GM12878 (cell line): ENCODE measurements at regions not wholly inside any gene's neighbourhood (a gene's known extent, or its start where the extent isn't known, plus 50 kb on each side); places are given as distances from the start of the nearest gene placed in this dataset.

Experiments
- ATAC-seq: fragments of 200-7000 bp; cut with Tn5 transposase; 3 replicates; pipeline ENCODE4 v1.9.1; 2020; ENCODE audit warnings: mild to moderate bottlenecking, moderate library complexity
- BruUV-seq: library from RNA; stranded (reverse); fragments of 400-500 nt; replicated peaks from 2 replicates; lab custom pipeline; 2021; lab: Mats Ljungman, UMichigan
- CTCF ChIA-PET: fragments of 300-600 bp; sonication (Branson Sonifier 250); formaldehyde crosslinking; extraction: SDS; loops from one replicate; lab custom pipeline; 2021; ENCODE audit warnings: inconsistent platforms; lab: Yijun Ruan, JAX
- POLR2A ChIA-PET: fragments of 350-600 bp; formaldehyde crosslinking; extraction: SDS; loops from one replicate; lab custom pipeline; 2021; ENCODE audit warnings: inconsistent platforms; lab: Charles Lee
- RAD21 ChIA-PET: fragments of 300-600 bp; sonication (Branson Sonifier 250); formaldehyde crosslinking; loops from one replicate; lab custom pipeline; 2023; ENCODE audit warnings: antibody characterized with exemption; ENCODE audit not compliant: unreplicated experiment; lab: Charles Lee
- SMC1A ChIA-PET: fragments of 300-600 bp; sonication (Branson Sonifier 250); formaldehyde crosslinking; loops from one replicate; lab custom pipeline; 2023; ENCODE audit not compliant: unreplicated experiment, uncharacterized antibody; lab: Charles Lee
- DNase-seq: peaks from one replicate; pipeline ENCODE4 v3.0.0-alpha.2; 2011; ENCODE audit warnings: low read depth, low spot score
- FAIRE-seq: peaks from 3 replicates; lab custom pipeline; 2011; peaks lifted over from hg19 to GRCh38; lab: Jason Lieb, UNC
- H2AFZ ChIP-seq: 2 replicates; pipeline ENCODE4 v1.6.0; 2011; ENCODE audit warnings: low read depth, low read length, control low read depth; ENCODE audit not compliant: control insufficient read depth
- H3K27ac ChIP-seq: 2 replicates; pipeline ENCODE4 v1.5.1; 2011; ENCODE audit warnings: control low read depth; ENCODE audit not compliant: control insufficient read depth, insufficient read depth
- H3K27me3 ChIP-seq, 2 experiments: replicated peaks in 1 of 2; 2 replicates each; pipeline versions ENCODE4 v1.6.0 to v1.6.1; 2011; ENCODE audit warnings: low read length in 1 of 2; ENCODE audit not compliant: control insufficient read depth in 2 of 2, insufficient read depth in 2 of 2
- H3K36me3 ChIP-seq, 2 experiments: 2 replicates each; pipeline ENCODE4 v1.5.1; 2011; ENCODE audit warnings: low read length in 1 of 2; ENCODE audit not compliant: control insufficient read depth in 2 of 2, insufficient read depth in 2 of 2
- H3K4me1 ChIP-seq: 2 replicates; pipeline ENCODE4 v1.6.1; 2011; ENCODE audit warnings: mild to moderate bottlenecking, low read length, moderate library complexity, mixed read lengths; ENCODE audit not compliant: control insufficient read depth, insufficient read depth
- H3K4me2 ChIP-seq: 2 replicates; pipeline ENCODE4 v1.6.0; 2011; ENCODE audit warnings: control low read depth; ENCODE audit not compliant: control insufficient read depth, insufficient read depth
- H3K4me3 ChIP-seq: fragments of 200-600 bp; sonication (generic); 2 replicates; pipeline ENCODE4 v1.5.1; 2016
- H3K79me2 ChIP-seq: 2 replicates; pipeline ENCODE4 v1.6.0; 2011; ENCODE audit warnings: low read length; ENCODE audit not compliant: control insufficient read depth, insufficient read depth
- H3K9ac ChIP-seq: 2 replicates; pipeline ENCODE4 v1.8.0; 2011; ENCODE audit warnings: low read length, control low read depth, mixed read lengths; ENCODE audit not compliant: control insufficient read depth, insufficient read depth
- H3K9me3 ChIP-seq: replicated peaks from 3 replicates; pipeline ENCODE4 v1.5.1; 2011; ENCODE audit warnings: mild to moderate bottlenecking, low read length; ENCODE audit not compliant: control insufficient read depth, insufficient read depth
- H4K20me1 ChIP-seq: 2 replicates; pipeline ENCODE4 v1.6.0; 2011; ENCODE audit not compliant: control insufficient read depth, insufficient read depth
- BCL11A ChIP-seq: IDR thresholded peaks from 2 replicates; pipeline ENCODE4 v1.6.1; 2011; ENCODE audit warnings: low read depth, low read length
- CEBPB ChIP-seq, 2 experiments: fragments of 150-350 bp in 1 of 2; IDR thresholded peaks; 2 replicates each; pipeline ENCODE4 v1.6.1; 2012 to 2014; ENCODE audit warnings: low read depth in 2 of 2, low read length in 2 of 2, borderline replicate concordance in 1 of 2, inconsistent platforms in 1 of 2
- ETV6 ChIP-seq, 2 experiments: fragments of 450-650 bp in 1 of 2; IDR thresholded peaks in 1 of 2; conservative IDR thresholded peaks in 1 of 2; 2 replicates each; pipeline ENCODE4 v1.6.1; 2014; ENCODE audit warnings: antibody characterized with exemption in 1 of 2, borderline replicate concordance in 1 of 2, low read depth in 1 of 2, mild to moderate bottlenecking in 1 of 2, moderate library complexity in 1 of 2
- GATAD2B ChIP-seq: fragments of 450-650 bp; conservative IDR thresholded peaks from 2 replicates; pipeline ENCODE4 v1.6.1; 2017; ENCODE audit warnings: low read depth, mild to moderate bottlenecking, moderate library complexity
- IKZF2 ChIP-seq, 2 experiments: fragments of 450-650 bp; IDR thresholded peaks; 2 replicates each; pipeline ENCODE4 v1.6.1; 2017; ENCODE audit warnings: mild to moderate bottlenecking in 2 of 2, moderate library complexity in 2 of 2
- KAT2A ChIP-seq: conservative IDR thresholded peaks from 2 replicates; pipeline ENCODE4 v1.6.1; 2011; ENCODE audit warnings: low read depth, low read length; ENCODE audit not compliant: control insufficient read depth
- NFIC ChIP-seq: IDR thresholded peaks from 2 replicates; pipeline ENCODE4 v1.6.1; 2012; ENCODE audit warnings: low read depth, mild to moderate bottlenecking, inconsistent platforms, low read length, moderate library complexity
- NR2F1 ChIP-seq: fragments of 450-650 bp; conservative IDR thresholded peaks from 2 replicates; pipeline ENCODE4 v1.6.1; 2017; ENCODE audit warnings: mild to moderate bottlenecking
- PAX5 ChIP-seq: IDR thresholded peaks from 2 replicates; pipeline ENCODE4 v1.6.1; 2011; ENCODE audit warnings: low read depth, low read length, borderline replicate concordance
- RFX5 ChIP-seq: IDR thresholded peaks from 2 replicates; pipeline ENCODE4 v1.6.1; 2011; ENCODE audit warnings: low read depth, low read length, improper control_type of control experiment
- RUNX3 ChIP-seq: IDR thresholded peaks from 2 replicates; pipeline ENCODE4 v1.6.1; 2012; ENCODE audit warnings: low read length, inconsistent platforms
- TCF12 ChIP-seq: IDR thresholded peaks from 2 replicates; pipeline ENCODE4 v1.6.1; 2011; ENCODE audit warnings: low read depth, mild to moderate bottlenecking, low read length
- ZNF384 ChIP-seq: IDR thresholded peaks from 2 replicates; pipeline ENCODE4 v1.6.1; 2012; ENCODE audit warnings: low read depth, mild to moderate bottlenecking, low read length, improper control_type of control experiment, borderline replicate concordance
- WGBS: methylation state at CpG from one replicate; pipeline ENCODE4 v1.1.6; 2016; ENCODE audit warnings: low lambda C conversion rate; ENCODE audit not compliant: insufficient replicate concordance, insufficient coverage; ENCODE audit errors: missing lambda C conversion rate; 5-methylcytosine and 5-hydroxymethylcytosine counted together
- in situ Hi-C: fragments of 300-500 bp; cut with MboI; formaldehyde crosslinking; loops from 9 replicates; pipeline ENCODE4 v1.14.3; 2018; ENCODE audit warnings: mixed read lengths
- intact Hi-C: fragments of 100-400 bp; cut with micrococcal nuclease; formaldehyde crosslinking; loops from one replicate; pipeline ENCODE4 v1.14.2; 2022; ENCODE audit not compliant: unreplicated experiment
- TF ChIP-seq, protein P1 (sequence below): fragments of 450-650 bp; IDR thresholded peaks from 2 replicates; pipeline ENCODE4 v1.6.1; 2016; ENCODE audit warnings: mild to moderate bottlenecking
- TF ChIP-seq, protein P2 (sequence below): fragments of 450-650 bp; IDR thresholded peaks from 2 replicates; pipeline ENCODE4 v1.6.1; 2014; ENCODE audit warnings: mild to moderate bottlenecking
- TF ChIP-seq, protein P3 (sequence below): fragments of 450-650 bp; IDR thresholded peaks from 2 replicates; pipeline ENCODE4 v1.6.1; 2016; ENCODE audit warnings: mild to moderate bottlenecking, moderate library complexity, borderline replicate concordance

DNA sequence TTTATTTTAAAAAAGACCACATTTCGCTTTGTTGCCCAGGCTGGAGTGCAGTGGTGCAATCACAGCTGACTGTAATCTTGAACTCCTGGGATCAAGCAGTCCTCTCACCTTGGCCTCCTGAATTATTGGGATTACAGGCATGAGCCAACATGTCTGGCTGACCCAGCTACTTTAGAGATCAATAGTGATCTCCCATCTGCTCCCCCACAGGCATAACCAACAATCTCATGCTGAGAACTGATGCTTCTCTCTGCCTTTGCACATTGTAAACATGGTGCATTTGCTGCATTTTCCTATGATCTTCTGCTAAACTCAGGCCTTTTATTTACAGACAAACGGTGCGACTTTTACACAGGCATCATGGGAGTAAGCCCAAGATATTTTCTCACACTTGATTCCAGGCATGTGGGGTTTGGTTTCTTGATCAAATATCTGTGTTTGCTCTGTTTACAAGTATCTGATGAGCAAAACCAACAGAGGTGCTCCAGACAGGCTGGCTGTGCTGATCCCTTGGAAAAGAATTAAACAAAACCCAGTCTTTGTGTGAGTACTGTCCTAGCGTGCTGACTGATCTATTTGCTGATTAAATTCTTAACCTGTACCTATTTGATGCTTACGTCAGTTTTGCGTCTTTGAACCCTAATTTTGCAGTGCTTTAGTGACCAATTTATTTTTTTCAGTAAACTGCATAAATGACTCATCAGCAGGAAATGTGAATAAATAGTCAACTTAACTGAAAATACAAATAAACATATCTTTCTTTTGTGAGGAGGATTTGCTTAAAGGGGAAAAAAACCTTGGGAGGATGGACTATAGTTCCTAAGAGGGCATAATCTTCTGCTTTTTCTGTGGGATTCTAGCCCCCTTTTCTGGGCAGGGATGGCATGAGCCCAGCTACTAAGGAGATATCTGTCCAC is 191.7 kb upstream of the NR3C1 start:
- DNase-seq (no peak), FAIRE-seq (no peak), ATAC-seq (peak; percentile 75)
- Histone ChIP-seq H3K36me3 (no peaks in the 10 kb centered on the region), H3K27ac (peak overlapping the region; percentile 64), H3K4me1 (peaks cover 33% of the 10 kb centered on the region), H3K27me3 (no peaks in the 10 kb centered on the region), H3K79me2 (no peaks in the 10 kb centered on the region), H3K4me2 (peak overlapping the region; percentile 36), H2AFZ (peak overlapping the region; percentile 69), H3K9ac (no peak overlapping the region), H3K4me3 (no peak overlapping the region), H4K20me1 (no peaks in the 10 kb centered on the region), H3K9me3 (no peaks in the 10 kb centered on the region; the same call in 1 of the 3 replicates)
- WGBS: 37% methylated on average over 6 of the region's 6 CpGs
- ChIA-PET RAD21 (interaction anchor here (1.3 to 1.4 kb wide), 3 partner anchors 34 to 163 kb away, joined by 3 read pairs; no protein-coding TSS in a partner anchor), POLR2A (interaction anchor here (1.1 to 2.8 kb wide), 4 partner anchors 10 to 162 kb away, joined by 3 to 11 read pairs (median 8); no protein-coding TSS in a partner anchor), SMC1A (interaction anchor here (1.0 to 4.4 kb wide), 7 partner anchors 10 to 159 kb away, joined by 3 to 31 read pairs (median 5); no protein-coding TSS in a partner anchor), CTCF (interaction anchor here (1.0 to 2.4 kb wide), 3 partner anchors 21 to 185 kb away, joined by 3 to 8 read pairs (median 4); no protein-coding TSS in a partner anchor)
- intact Hi-C loops (loop anchor here (1.0 to 10.0 kb wide), 2 partner anchors 11 to 190 kb away; partner anchors contain the start of gene NR3C1), in situ Hi-C loops (loop anchor here (10.0 kb wide), 1 partner anchor 230 kb away; no protein-coding TSS in a partner anchor)
- BruUV-seq: TSS peak; percentile 95
- peak in 1 of 2 experiments; percentile 22; a peak in 1 of 4 replicates for TF ChIP-seq CEBPB (IDR thresholded peaks at IDR 0.05; ENCODE audit: borderline replicate concordance in 1 of 2, low read depth in 2 of 2, low read length in 2 of 2)
- no peak for TF ChIP-seq GATAD2B
- TF ChIP-seq, protein P1, sequence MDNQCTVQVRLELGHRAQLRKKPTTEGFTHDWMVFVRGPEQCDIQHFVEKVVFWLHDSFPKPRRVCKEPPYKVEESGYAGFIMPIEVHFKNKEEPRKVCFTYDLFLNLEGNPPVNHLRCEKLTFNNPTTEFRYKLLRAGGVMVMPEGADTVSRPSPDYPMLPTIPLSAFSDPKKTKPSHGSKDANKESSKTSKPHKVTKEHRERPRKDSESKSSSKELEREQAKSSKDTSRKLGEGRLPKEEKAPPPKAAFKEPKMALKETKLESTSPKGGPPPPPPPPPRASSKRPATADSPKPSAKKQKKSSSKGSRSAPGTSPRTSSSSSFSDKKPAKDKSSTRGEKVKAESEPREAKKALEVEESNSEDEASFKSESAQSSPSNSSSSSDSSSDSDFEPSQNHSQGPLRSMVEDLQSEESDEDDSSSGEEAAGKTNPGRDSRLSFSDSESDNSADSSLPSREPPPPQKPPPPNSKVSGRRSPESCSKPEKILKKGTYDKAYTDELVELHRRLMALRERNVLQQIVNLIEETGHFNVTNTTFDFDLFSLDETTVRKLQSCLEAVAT: no peak
- peak in 1 of 2 experiments; percentile 83; a peak in 2 of 4 replicates for TF ChIP-seq ETV6 (conservative IDR thresholded peaks at IDR 0.05 in 1 of 2, IDR thresholded peaks at IDR 0.05 in 1 of 2; ENCODE audit: borderline replicate concordance in 1 of 2, low read depth in 1 of 2)
- TF ChIP-seq PAX5: peak; percentile 71
- peak; percentile 38 to 67 for TF ChIP-seq IKZF2 (IDR thresholded peaks at IDR 0.05)
- no peak for TF ChIP-seq TCF12
- peak; percentile 54; the same call in 1 of the 2 replicates for TF ChIP-seq ZNF384
- TF ChIP-seq, protein P2, sequence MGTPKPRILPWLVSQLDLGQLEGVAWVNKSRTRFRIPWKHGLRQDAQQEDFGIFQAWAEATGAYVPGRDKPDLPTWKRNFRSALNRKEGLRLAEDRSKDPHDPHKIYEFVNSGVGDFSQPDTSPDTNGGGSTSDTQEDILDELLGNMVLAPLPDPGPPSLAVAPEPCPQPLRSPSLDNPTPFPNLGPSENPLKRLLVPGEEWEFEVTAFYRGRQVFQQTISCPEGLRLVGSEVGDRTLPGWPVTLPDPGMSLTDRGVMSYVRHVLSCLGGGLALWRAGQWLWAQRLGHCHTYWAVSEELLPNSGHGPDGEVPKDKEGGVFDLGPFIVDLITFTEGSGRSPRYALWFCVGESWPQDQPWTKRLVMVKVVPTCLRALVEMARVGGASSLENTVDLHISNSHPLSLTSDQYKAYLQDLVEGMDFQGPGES: no peak
- TF ChIP-seq NFIC: peak; percentile 94
- TF ChIP-seq, protein P3, sequence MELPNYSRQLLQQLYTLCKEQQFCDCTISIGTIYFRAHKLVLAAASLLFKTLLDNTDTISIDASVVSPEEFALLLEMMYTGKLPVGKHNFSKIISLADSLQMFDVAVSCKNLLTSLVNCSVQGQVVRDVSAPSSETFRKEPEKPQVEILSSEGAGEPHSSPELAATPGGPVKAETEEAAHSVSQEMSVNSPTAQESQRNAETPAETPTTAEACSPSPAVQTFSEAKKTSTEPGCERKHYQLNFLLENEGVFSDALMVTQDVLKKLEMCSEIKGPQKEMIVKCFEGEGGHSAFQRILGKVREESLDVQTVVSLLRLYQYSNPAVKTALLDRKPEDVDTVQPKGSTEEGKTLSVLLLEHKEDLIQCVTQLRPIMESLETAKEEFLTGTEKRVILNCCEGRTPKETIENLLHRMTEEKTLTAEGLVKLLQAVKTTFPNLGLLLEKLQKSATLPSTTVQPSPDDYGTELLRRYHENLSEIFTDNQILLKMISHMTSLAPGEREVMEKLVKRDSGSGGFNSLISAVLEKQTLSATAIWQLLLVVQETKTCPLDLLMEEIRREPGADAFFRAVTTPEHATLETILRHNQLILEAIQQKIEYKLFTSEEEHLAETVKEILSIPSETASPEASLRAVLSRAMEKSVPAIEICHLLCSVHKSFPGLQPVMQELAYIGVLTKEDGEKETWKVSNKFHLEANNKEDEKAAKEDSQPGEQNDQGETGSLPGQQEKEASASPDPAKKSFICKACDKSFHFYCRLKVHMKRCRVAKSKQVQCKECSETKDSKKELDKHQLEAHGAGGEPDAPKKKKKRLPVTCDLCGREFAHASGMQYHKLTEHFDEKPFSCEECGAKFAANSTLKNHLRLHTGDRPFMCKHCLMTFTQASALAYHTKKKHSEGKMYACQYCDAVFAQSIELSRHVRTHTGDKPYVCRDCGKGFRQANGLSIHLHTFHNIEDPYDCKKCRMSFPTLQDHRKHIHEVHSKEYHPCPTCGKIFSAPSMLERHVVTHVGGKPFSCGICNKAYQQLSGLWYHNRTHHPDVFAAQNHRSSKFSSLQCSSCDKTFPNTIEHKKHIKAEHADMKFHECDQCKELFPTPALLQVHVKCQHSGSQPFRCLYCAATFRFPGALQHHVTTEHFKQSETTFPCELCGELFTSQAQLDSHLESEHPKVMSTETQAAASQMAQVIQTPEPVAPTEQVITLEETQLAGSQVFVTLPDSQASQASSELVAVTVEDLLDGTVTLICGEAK: no peak
- no peak for TF ChIP-seq KAT2A
- TF ChIP-seq RFX5: no peak
- TF ChIP-seq RUNX3: peak; percentile 75
- no peak for TF ChIP-seq NR2F1
- TF ChIP-seq BCL11A: peak; percentile 93
